ENCODE measurements at regions not wholly inside any gene's neighbourhood (a gene's known extent, or its start where the extent isn't known, plus 50 kb on each side); places are given as distances from the start of the nearest gene placed in this dataset.

DNA sequence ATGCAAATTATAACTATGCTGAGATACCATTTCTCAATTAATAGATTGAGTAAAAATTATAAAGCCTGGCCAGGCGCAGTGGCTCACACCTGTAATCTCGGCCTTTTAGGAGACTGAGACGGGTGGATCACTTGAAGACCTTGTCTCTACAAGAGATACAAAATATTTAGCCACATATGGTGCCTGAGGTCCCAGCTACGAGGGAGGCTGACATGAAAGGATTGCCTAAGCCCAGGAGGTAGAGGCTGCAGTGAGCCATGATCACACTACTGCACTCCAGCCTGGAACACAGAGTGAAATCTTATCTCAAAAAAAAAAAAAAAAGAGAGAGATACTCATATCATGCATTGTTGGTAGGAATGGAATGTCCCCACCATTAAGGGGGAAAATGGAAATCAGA lies 142.4 kb downstream of the RCN1 start:
- no peak overlapping the region for H3K27ac ChIP-seq
- no peak for TF ChIP-seq ZFX (IDR thresholded peaks at IDR 0.05; ENCODE audit: borderline replicate concordance)
- TF ChIP-seq, protein P1, sequence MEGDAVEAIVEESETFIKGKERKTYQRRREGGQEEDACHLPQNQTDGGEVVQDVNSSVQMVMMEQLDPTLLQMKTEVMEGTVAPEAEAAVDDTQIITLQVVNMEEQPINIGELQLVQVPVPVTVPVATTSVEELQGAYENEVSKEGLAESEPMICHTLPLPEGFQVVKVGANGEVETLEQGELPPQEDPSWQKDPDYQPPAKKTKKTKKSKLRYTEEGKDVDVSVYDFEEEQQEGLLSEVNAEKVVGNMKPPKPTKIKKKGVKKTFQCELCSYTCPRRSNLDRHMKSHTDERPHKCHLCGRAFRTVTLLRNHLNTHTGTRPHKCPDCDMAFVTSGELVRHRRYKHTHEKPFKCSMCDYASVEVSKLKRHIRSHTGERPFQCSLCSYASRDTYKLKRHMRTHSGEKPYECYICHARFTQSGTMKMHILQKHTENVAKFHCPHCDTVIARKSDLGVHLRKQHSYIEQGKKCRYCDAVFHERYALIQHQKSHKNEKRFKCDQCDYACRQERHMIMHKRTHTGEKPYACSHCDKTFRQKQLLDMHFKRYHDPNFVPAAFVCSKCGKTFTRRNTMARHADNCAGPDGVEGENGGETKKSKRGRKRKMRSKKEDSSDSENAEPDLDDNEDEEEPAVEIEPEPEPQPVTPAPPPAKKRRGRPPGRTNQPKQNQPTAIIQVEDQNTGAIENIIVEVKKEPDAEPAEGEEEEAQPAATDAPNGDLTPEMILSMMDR (IDR thresholded peaks at IDR 0.05) = no peak

DNA sequence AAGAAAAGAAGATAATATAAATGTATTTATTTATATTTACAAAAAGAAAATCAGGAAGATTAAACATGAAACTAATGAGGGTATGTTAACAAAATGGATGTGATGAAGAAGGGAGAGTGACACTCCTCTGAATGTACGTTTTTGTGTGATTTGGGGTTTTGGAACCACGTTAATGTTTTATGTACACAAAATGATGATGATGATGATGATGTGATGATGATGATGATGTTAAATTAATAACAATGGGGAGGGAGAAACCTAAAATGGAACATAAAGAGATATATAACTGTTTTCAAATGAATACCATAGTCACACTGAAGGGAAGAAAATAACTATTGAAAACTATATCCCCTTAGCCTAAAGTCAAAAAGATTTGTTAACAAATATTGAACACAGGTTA lies 143.1 kb downstream of the RCN1 start:
- H3K27ac ChIP-seq = no peak overlapping the region
- TF ChIP-seq, protein P1 (IDR thresholded peaks at IDR 0.05) = no peak
- no peak for TF ChIP-seq ZFX (IDR thresholded peaks at IDR 0.05; ENCODE audit: borderline replicate concordance)

- H3K27ac ChIP-seq = no peak overlapping the region
- TF ChIP-seq, protein P1 (IDR thresholded peaks at IDR 0.05) = no peak
- TF ChIP-seq ZFX (IDR thresholded peaks at IDR 0.05; ENCODE audit: borderline replicate concordance) = no peak
Observed at GRCh38 chr11:32244453-32244852, 153.6 kb downstream of the RCN1 start.

DNA sequence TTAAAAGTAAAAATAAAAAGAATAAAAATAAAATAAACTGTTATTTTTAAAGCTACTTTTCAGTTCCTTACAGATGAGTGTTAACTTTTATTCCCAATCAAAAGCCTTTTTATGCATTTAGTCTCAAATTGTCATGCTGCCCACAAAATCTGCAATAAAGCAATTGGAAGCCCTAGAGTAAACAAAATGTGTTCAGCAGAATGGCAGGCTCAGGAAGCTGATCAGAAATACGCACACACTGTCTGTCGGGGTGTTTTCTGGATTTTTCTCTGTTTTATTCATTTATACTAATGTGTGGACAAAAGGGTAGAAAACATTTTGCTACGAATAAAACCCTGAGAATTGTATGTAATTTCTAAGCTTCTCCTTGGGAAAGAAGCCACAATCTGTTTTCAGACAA lies 162.8 kb downstream of the RCN1 start:
- no peak overlapping the region for H3K27ac ChIP-seq
- TF ChIP-seq, protein P1 (IDR thresholded peaks at IDR 0.05) = no peak
- TF ChIP-seq ZFX (IDR thresholded peaks at IDR 0.05; ENCODE audit: borderline replicate concordance) = no peak

DNA sequence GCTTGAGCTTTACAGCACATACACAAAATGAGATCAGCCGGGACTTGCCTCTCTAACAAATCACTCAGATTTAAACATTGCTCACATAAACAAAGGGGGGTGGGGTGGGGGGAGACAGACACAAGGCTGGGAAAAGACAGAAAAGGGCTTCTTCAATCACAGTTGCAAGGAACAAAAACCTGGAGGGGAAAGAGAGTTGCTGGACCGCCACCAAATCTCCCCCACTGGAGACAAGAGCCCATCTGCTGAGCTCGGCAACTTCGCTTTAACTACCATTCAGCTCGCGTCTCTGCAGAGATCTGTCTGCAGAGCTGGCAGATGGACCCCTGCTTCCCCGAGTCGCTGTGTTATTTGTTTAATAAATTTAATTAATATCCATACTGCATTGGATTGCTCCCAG lies 165.0 kb downstream of the RCN1 start:
- no peak overlapping the region for H3K27ac ChIP-seq
- TF ChIP-seq, protein P1 (IDR thresholded peaks at IDR 0.05) = no peak
- no peak for TF ChIP-seq ZFX (IDR thresholded peaks at IDR 0.05; ENCODE audit: borderline replicate concordance)

- TF ChIP-seq, protein P1 (IDR thresholded peaks at IDR 0.05) = no peak
- no peak overlapping the region for H3K27ac ChIP-seq
Observed at GRCh38 chr11:32256466-32256865, 165.6 kb downstream of the RCN1 start.

DNA sequence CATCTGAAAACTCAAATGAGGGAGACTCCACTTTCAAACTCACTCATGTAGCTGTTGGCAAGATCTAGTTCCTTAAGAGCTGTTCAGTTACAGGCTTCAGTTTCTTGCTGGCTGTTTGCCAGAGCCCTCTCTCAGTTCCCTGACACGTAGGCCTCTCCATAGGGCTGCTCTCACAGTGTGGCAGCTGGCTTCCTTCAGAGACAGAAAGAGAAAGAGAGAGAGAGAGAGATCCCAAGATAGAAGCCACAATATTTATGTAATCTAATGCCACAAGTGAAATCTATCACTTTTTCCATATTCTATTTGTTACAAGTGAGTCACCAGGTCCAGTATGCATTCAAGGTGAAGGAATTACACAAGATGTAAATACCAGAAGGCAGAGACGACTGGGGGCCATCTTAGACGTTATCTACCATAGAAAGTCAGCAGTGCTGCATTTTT lies 168.8 kb downstream of the RCN1 start:
- H3K27ac ChIP-seq = no peak overlapping the region
- TF ChIP-seq ZFX (IDR thresholded peaks at IDR 0.05; ENCODE audit: borderline replicate concordance) = no peak
- TF ChIP-seq, protein P1 (IDR thresholded peaks at IDR 0.05) = no peak

All from 22Rv1 (cell line).